Trophoblast cell (in vitro differentiated cells and primary cell): ENCODE measurements at regions not wholly inside any gene's neighbourhood (a gene's known extent, or its start where the extent isn't known, plus 50 kb on each side); places are given as distances from the start of the nearest gene placed in this dataset.
"Not testable (repeated sequence)": the region's sequence is repeated elsewhere in the genome, so short reads cannot be mapped to it uniquely, and the experiment has no call there.

Source experiments
- DNase-seq, 2 donors: peaks; one replicate each; pipeline ENCODE4 v3.0.0-alpha.2; 2016
- H2AFZ ChIP-seq: 2 replicates; pipeline ENCODE4 v1.6.1; 2013; ENCODE audit warnings: low read length, moderate library complexity, mild to moderate bottlenecking; ENCODE audit not compliant: insufficient read depth, poor library complexity
- H2AK5ac ChIP-seq: 2 replicates; pipeline ENCODE4 v1.6.1; 2013; ENCODE audit warnings: mild to moderate bottlenecking, low read length
- H2BK120ac ChIP-seq: 2 replicates; pipeline ENCODE4 v1.6.1; 2013; ENCODE audit warnings: low read length, mild to moderate bottlenecking, moderate library complexity; ENCODE audit not compliant: insufficient read depth, poor library complexity
- H2BK12ac ChIP-seq: 2 replicates; pipeline ENCODE4 v1.6.1; 2013; ENCODE audit warnings: mild to moderate bottlenecking, low read length, moderate library complexity
- H2BK5ac ChIP-seq: 2 replicates; pipeline ENCODE4 v1.6.1; 2013; ENCODE audit warnings: low read length, low read depth, moderate library complexity, mild to moderate bottlenecking; ENCODE audit not compliant: poor library complexity
- H3K14ac ChIP-seq: 2 replicates; pipeline ENCODE4 v1.6.1; 2013; ENCODE audit warnings: mild to moderate bottlenecking, low read length
- H3K18ac ChIP-seq: 2 replicates; pipeline ENCODE4 v1.6.1; 2013; ENCODE audit warnings: mild to moderate bottlenecking, low read length
- H3K23ac ChIP-seq: 2 replicates; pipeline ENCODE4 v1.6.1; 2013; ENCODE audit warnings: low read length
- H3K27ac ChIP-seq: 2 replicates; pipeline ENCODE4 v1.5.1; 2013; ENCODE audit warnings: low read depth, mild to moderate bottlenecking, inconsistent platforms, low read length, moderate library complexity
- H3K27me3 ChIP-seq: 2 replicates; pipeline ENCODE4 v1.6.1; 2013; ENCODE audit warnings: inconsistent platforms, mild to moderate bottlenecking, low read length, moderate library complexity; ENCODE audit not compliant: insufficient read depth
- H3K36me3 ChIP-seq, 2 experiments: 1 replicate in 1 of 2; 2 replicates in 1 of 2; pipeline ENCODE4 v1.6.1; 2013; ENCODE audit warnings: low read length in 2 of 2, mild to moderate bottlenecking in 2 of 2, moderate library complexity in 1 of 2; ENCODE audit not compliant: insufficient read depth in 2 of 2, control insufficient read depth in 1 of 2
- H3K4ac ChIP-seq: 2 replicates; pipeline ENCODE4 v1.6.1; 2013; ENCODE audit warnings: low read depth, mild to moderate bottlenecking, low read length, moderate library complexity
- H3K4me1 ChIP-seq, 2 experiments: 1 replicate in 1 of 2; 2 replicates in 1 of 2; pipeline ENCODE4 v1.6.1; 2013; ENCODE audit warnings: low read length in 2 of 2, mild to moderate bottlenecking in 2 of 2, moderate library complexity in 1 of 2; ENCODE audit not compliant: insufficient read depth in 2 of 2, control insufficient read depth in 1 of 2
- H3K4me2 ChIP-seq: 2 replicates; pipeline ENCODE4 v1.6.1; 2013; ENCODE audit warnings: inconsistent platforms, mild to moderate bottlenecking, low read length, moderate library complexity
- H3K4me3 ChIP-seq: 2 replicates; pipeline ENCODE4 v1.5.1; 2013; ENCODE audit warnings: mild to moderate bottlenecking, low read depth, low read length, inconsistent platforms
- H3K79me1 ChIP-seq: one replicate; pipeline ENCODE4 v1.6.1; 2013; ENCODE audit warnings: low read length
- H3K79me2 ChIP-seq: 2 replicates; pipeline ENCODE4 v1.6.1; 2013; ENCODE audit warnings: low read length, mild to moderate bottlenecking; ENCODE audit not compliant: control insufficient read depth, insufficient read depth, poor library complexity
- H3K9ac ChIP-seq: 2 replicates; pipeline ENCODE4 v1.6.1; 2013; ENCODE audit warnings: mild to moderate bottlenecking, low read length
- H3K9me3 ChIP-seq: 2 replicates; pipeline ENCODE4 v1.6.1; 2013; ENCODE audit warnings: low read depth, mild to moderate bottlenecking, control low read depth, inconsistent platforms, low read length; ENCODE audit not compliant: insufficient read depth
- H4K12ac ChIP-seq: 2 replicates; pipeline ENCODE4 v1.6.1; 2013; ENCODE audit warnings: low read depth, mild to moderate bottlenecking, low read length, moderate library complexity
- H4K8ac ChIP-seq: 2 replicates; pipeline ENCODE4 v1.6.1; 2013; ENCODE audit warnings: low read depth, mild to moderate bottlenecking, low read length, moderate library complexity
- H4K91ac ChIP-seq: one replicate; pipeline ENCODE4 v1.6.1; 2013; ENCODE audit warnings: low read depth, mild to moderate bottlenecking, low read length, moderate library complexity
- WGBS: extraction: QIAGEN DNeasy Blood & Tissue Kit; methylation state at CpG from one replicate; pipeline ENCODE4 v1.1.7; 2013; ENCODE audit warnings: missing lambda C conversion rate; ENCODE audit not compliant: insufficient read length, insufficient coverage; ENCODE audit errors: extremely low coverage; 5-methylcytosine and 5-hydroxymethylcytosine counted together

- not testable (repeated sequence) for H3K4ac ChIP-seq, H3K4me2 ChIP-seq, H4K12ac ChIP-seq, H3K14ac ChIP-seq, H3K4me3 ChIP-seq, H3K9me3 ChIP-seq, H3K9ac ChIP-seq, H4K91ac ChIP-seq, H4K8ac ChIP-seq, H3K79me1 ChIP-seq, H3K23ac ChIP-seq, DNase-seq, H2BK5ac ChIP-seq, H3K27me3 ChIP-seq, H2AFZ ChIP-seq, H3K18ac ChIP-seq, H3K4me1 ChIP-seq, H2AK5ac ChIP-seq, H2BK12ac ChIP-seq, H3K36me3 ChIP-seq, H3K27ac ChIP-seq, H2BK120ac ChIP-seq, H3K79me2 ChIP-seq
- no CpG with 5 or more reads among the region's 4 CpGs for WGBS
Measured at GRCh38 chr17:27957446-27957793, 64.3 kb upstream of the LYRM9 start.

- WGBS: no CpG with 5 or more reads among the region's 3 CpGs
- Histone ChIP-seq H3K14ac (no peak overlapping the region), H3K27ac (no peak overlapping the region), H2BK120ac (no peak overlapping the region), H3K79me1 (no peaks in the 10 kb centered on the region), H3K79me2 (no peaks in the 10 kb centered on the region), H3K9ac (no peak overlapping the region), H3K23ac (no peak overlapping the region), H3K27me3 (no peaks in the 10 kb centered on the region), H4K91ac (no peak overlapping the region), H3K4me3 (no peak overlapping the region), H3K18ac (no peak overlapping the region), H2BK5ac (no peak overlapping the region), H3K4me2 (no peak overlapping the region), H2AK5ac (no peak overlapping the region), H4K8ac (no peak overlapping the region), H3K4me1 (peaks cover 2 to 4% of the 10 kb centered on the region in 2 experiments), H2AFZ (no peak overlapping the region), H3K9me3 (peaks cover 4% of the 10 kb centered on the region), H3K36me3 (no peaks in the 10 kb centered on the region), H2BK12ac (no peak overlapping the region), H4K12ac (no peak overlapping the region), H3K4ac (no peak overlapping the region)
- DNase-seq: no peak
Measured at GRCh38 chr17:27958708-27959381, 65.7 kb upstream of the LYRM9 start.

GRCh38 chr17:27959382-27959709 lies 66.2 kb upstream of the LYRM9 start:
- Histone ChIP-seq H2BK5ac (no peak overlapping the region), H3K36me3 (no peaks in the 10 kb centered on the region), H3K79me1 (no peaks in the 10 kb centered on the region), H3K27ac (no peak overlapping the region), H3K27me3 (no peaks in the 10 kb centered on the region), H2AFZ (no peak overlapping the region), H4K12ac (no peak overlapping the region), H3K23ac (no peak overlapping the region), H3K18ac (no peak overlapping the region), H3K14ac (no peak overlapping the region), H3K9ac (no peak overlapping the region), H3K4me2 (no peak overlapping the region), H2AK5ac (no peak overlapping the region), H4K91ac (no peak overlapping the region), H2BK120ac (no peak overlapping the region), H4K8ac (no peak overlapping the region), H3K4ac (no peak overlapping the region), H3K4me3 (no peak overlapping the region), H3K9me3 (peaks cover 4% of the 10 kb centered on the region), H3K4me1 (peaks cover 2 to 4% of the 10 kb centered on the region in 2 experiments), H3K79me2 (no peaks in the 10 kb centered on the region), H2BK12ac (no peak overlapping the region)
- DNase-seq: no peak
- WGBS: no CpG with 5 or more reads among the region's 5 CpGs

GRCh38 chr17:27960183-27960849 lies 67.2 kb upstream of the LYRM9 start:
- H4K8ac ChIP-seq: no peak overlapping the region

More at GRCh38 chr17:27960183-27960849, 67.2 kb upstream of the LYRM9 start:
- Histone ChIP-seq H3K4ac (no peak overlapping the region), H3K79me2 (no peaks in the 10 kb centered on the region), H2BK5ac (no peak overlapping the region), H3K9me3 (peaks cover 4% of the 10 kb centered on the region), H3K4me2 (no peak overlapping the region), H3K9ac (no peak overlapping the region), H3K18ac (no peak overlapping the region), H2BK120ac (no peak overlapping the region), H4K91ac (no peak overlapping the region), H2BK12ac (no peak overlapping the region), H3K4me1 (peaks cover 2 to 4% of the 10 kb centered on the region in 2 experiments), H3K14ac (no peak overlapping the region), H2AK5ac (no peak overlapping the region), H3K4me3 (no peak overlapping the region), H2AFZ (no peak overlapping the region), H3K36me3 (no peaks in the 10 kb centered on the region), H3K27ac (no peak overlapping the region), H3K23ac (no peak overlapping the region), H4K12ac (no peak overlapping the region), H3K27me3 (no peaks in the 10 kb centered on the region), H3K79me1 (no peaks in the 10 kb centered on the region)
- WGBS: no CpG with 5 or more reads among the region's 6 CpGs
- DNase-seq: no peak
